OCI-LY1 (cell line): ENCODE measurements at regions not wholly inside any gene's neighbourhood (a gene's known extent, or its start where the extent isn't known, plus 50 kb on each side); places are given as distances from the start of the nearest gene placed in this dataset.
"Not testable (repeated sequence)": the region's sequence is repeated elsewhere in the genome, so short reads cannot be mapped to it uniquely, and the experiment has no call there.

Experiments used
- H2AFZ ChIP-seq: fragments of 200-600 bp; sonication (generic), shearing (Covaris generic); 2 replicates; pipeline ENCODE4 v1.6.0; 2014; ENCODE audit warnings: antibody characterized with exemption, mild to moderate bottlenecking, low read length
- H3F3A ChIP-seq: fragments of 200-600 bp; sonication (generic), shearing (Covaris generic); 2 replicates; pipeline ENCODE4 v1.6.0; 2014; ENCODE audit warnings: mild to moderate bottlenecking, antibody characterized with exemption, low read length, moderate library complexity; ENCODE audit not compliant: insufficient read depth
- H3K27ac ChIP-seq: fragments of 200-600 bp; sonication (generic); 2 replicates; pipeline ENCODE4 v1.5.1; 2014; ENCODE audit warnings: low read length, mixed run types, mild to moderate bottlenecking, low read depth; ENCODE audit not compliant: poor library complexity, severe bottlenecking
- H3K27me3 ChIP-seq: fragments of 200-600 bp; sonication (generic); 2 replicates; pipeline ENCODE4 v1.6.0; 2014; ENCODE audit warnings: antibody characterized with exemption, mild to moderate bottlenecking, low read length, moderate library complexity; ENCODE audit not compliant: insufficient read depth
- H3K36me3 ChIP-seq: fragments of 200-600 bp; sonication (generic); 2 replicates; pipeline ENCODE4 v1.6.1; 2014; ENCODE audit warnings: mild to moderate bottlenecking, antibody characterized with exemption, low read length, moderate library complexity, mixed read lengths; ENCODE audit not compliant: insufficient read depth
- H3K4me1 ChIP-seq: fragments of 200-600 bp; sonication (generic); 2 replicates; pipeline ENCODE4 v1.5.1; 2014; ENCODE audit warnings: mild to moderate bottlenecking, low read length, moderate library complexity; ENCODE audit not compliant: insufficient read depth, severe bottlenecking
- H3K4me2 ChIP-seq: fragments of 200-600 bp; sonication (generic), shearing (Covaris generic); 2 replicates; pipeline ENCODE4 v1.6.1; 2014; ENCODE audit warnings: low read length
- H3K4me3 ChIP-seq: fragments of 200-600 bp; sonication (generic); 2 replicates; pipeline ENCODE4 v1.5.1; 2014; ENCODE audit warnings: low read length, low read depth, mild to moderate bottlenecking, mixed read lengths; ENCODE audit not compliant: poor library complexity, severe bottlenecking
- H3K79me2 ChIP-seq: fragments of 200-600 bp; shearing (Covaris generic); 2 replicates; pipeline ENCODE4 v1.6.1; 2016; ENCODE audit warnings: mixed run types, low read length, mixed read lengths; ENCODE audit not compliant: insufficient read depth
- H3K9ac ChIP-seq: fragments of 200-600 bp; sonication (generic), shearing (Covaris generic); 2 replicates; pipeline ENCODE4 v1.6.1; 2014; ENCODE audit warnings: mild to moderate bottlenecking, low read length, mixed read lengths
- H3K9me2 ChIP-seq: fragments of 200-600 bp; sonication (generic), shearing (Covaris generic); 2 replicates; pipeline ENCODE4 v1.6.1; 2014; ENCODE audit warnings: low read depth, mild to moderate bottlenecking, low read length, mixed read lengths
- H3K9me3 ChIP-seq: fragments of 200-600 bp; shearing (Covaris generic); 2 replicates; pipeline ENCODE4 v1.6.1; 2014; ENCODE audit warnings: low read length, mixed read lengths
- H4K20me1 ChIP-seq: fragments of 200-600 bp; sonication (generic), shearing (Covaris generic); 2 replicates; pipeline ENCODE4 v1.6.0; 2016; ENCODE audit warnings: mild to moderate bottlenecking, low read length; ENCODE audit not compliant: insufficient read depth

- not testable (repeated sequence) for H3K36me3 ChIP-seq, H3K9me2 ChIP-seq, H3K4me3 ChIP-seq, H3K9ac ChIP-seq, H3K79me2 ChIP-seq, H3K27me3 ChIP-seq, H3K4me2 ChIP-seq, H2AFZ ChIP-seq, H3F3A ChIP-seq, H3K9me3 ChIP-seq, H4K20me1 ChIP-seq
- H3K27ac ChIP-seq: peak overlapping the region; percentile 49
- H3K4me1 ChIP-seq: peaks cover 40% of the 10 kb centered on the region
These were observed 92.7 kb upstream of the CRYM start for GRCh38 chr16:21370791-21371190.

- H3K9ac ChIP-seq, H3K9me2 ChIP-seq, H3K4me3 ChIP-seq, H3K79me2 ChIP-seq, H2AFZ ChIP-seq, H3K9me3 ChIP-seq, H3K36me3 ChIP-seq, H3F3A ChIP-seq, H3K27me3 ChIP-seq, H4K20me1 ChIP-seq, H3K4me2 ChIP-seq: not testable (repeated sequence)
- Histone ChIP-seq H3K4me1 (peaks cover 50% of the 10 kb centered on the region), H3K27ac (peak overlapping the region; percentile 95)
These were observed 91.2 kb upstream of the CRYM start for GRCh38 chr16:21368973-21369942.

GRCh38 chr16:21367733-21368421 lies 89.8 kb upstream of the CRYM start:
- not testable (repeated sequence) for H3K4me3 ChIP-seq, H2AFZ ChIP-seq, H3K27me3 ChIP-seq, H3K79me2 ChIP-seq, H3K9me3 ChIP-seq, H3F3A ChIP-seq, H4K20me1 ChIP-seq, H3K9me2 ChIP-seq, H3K36me3 ChIP-seq
- Histone ChIP-seq H3K4me1 (peaks cover 59% of the 10 kb centered on the region), H3K4me2 (peak overlapping the region; percentile 50), H3K27ac (peak overlapping the region; percentile 95), H3K9ac (peak overlapping the region; percentile 35; the same call in 1 of the 2 replicates)

- Histone ChIP-seq H3K4me1 (peaks cover 68% of the 10 kb centered on the region), H3K27ac (peak overlapping the region; percentile 95)
- not testable (repeated sequence) for H3F3A ChIP-seq, H3K36me3 ChIP-seq, H4K20me1 ChIP-seq, H2AFZ ChIP-seq, H3K4me3 ChIP-seq, H3K9me2 ChIP-seq, H3K4me2 ChIP-seq, H3K79me2 ChIP-seq, H3K9me3 ChIP-seq, H3K9ac ChIP-seq, H3K27me3 ChIP-seq
These were observed 88.9 kb upstream of the CRYM start for GRCh38 chr16:21366998-21367397.

- not testable (repeated sequence) for H3K9me2 ChIP-seq, H3K27me3 ChIP-seq, H3K9me3 ChIP-seq, H3K4me3 ChIP-seq, H3K4me2 ChIP-seq, H3F3A ChIP-seq, H2AFZ ChIP-seq, H3K79me2 ChIP-seq, H3K9ac ChIP-seq, H3K36me3 ChIP-seq, H4K20me1 ChIP-seq
- peak overlapping the region; percentile 76 for H3K27ac ChIP-seq
- peaks cover 79% of the 10 kb centered on the region for H3K4me1 ChIP-seq
These were observed 87.5 kb upstream of the CRYM start for GRCh38 chr16:21365541-21365940.

- H3K36me3 ChIP-seq, H3K27me3 ChIP-seq, H2AFZ ChIP-seq, H3K9me2 ChIP-seq, H4K20me1 ChIP-seq, H3K9me3 ChIP-seq, H3F3A ChIP-seq, H3K79me2 ChIP-seq: not testable (repeated sequence)
- Histone ChIP-seq H3K9ac (peak overlapping the region; percentile 61), H3K4me1 (peaks cover 85% of the 10 kb centered on the region), H3K4me3 (peak overlapping the region; percentile 12), H3K4me2 (peak overlapping the region; percentile 47), H3K27ac (peak overlapping the region; percentile 95)
These were observed 85.6 kb upstream of the CRYM start for GRCh38 chr16:21363550-21364223.

- Histone ChIP-seq H3K27ac (peak overlapping the region; percentile 95), H3K4me1 (peaks cover 87% of the 10 kb centered on the region), H3K4me2 (peak overlapping the region; percentile 60), H3K4me3 (peak overlapping the region; percentile 19), H3K9ac (peak overlapping the region; percentile 67; the same call in 1 of the 2 replicates)
- not testable (repeated sequence) for H3K27me3 ChIP-seq, H3F3A ChIP-seq, H4K20me1 ChIP-seq, H3K9me3 ChIP-seq, H3K79me2 ChIP-seq, H3K9me2 ChIP-seq, H3K36me3 ChIP-seq, H2AFZ ChIP-seq
These were observed 83.6 kb upstream of the CRYM start for GRCh38 chr16:21361612-21362227.
